Muscle layer of duodenum (tissue), 2 donors: ENCODE measurements at regions not wholly inside any gene's neighbourhood (a gene's known extent, or its start where the extent isn't known, plus 50 kb on each side); places are given as distances from the start of the nearest gene placed in this dataset.
A peak's percentile ranks its signal among the peaks of the same experiment; 100 is the strongest.
"Not testable (repeated sequence)": the region's sequence is repeated elsewhere in the genome, so short reads cannot be mapped to it uniquely, and the experiment has no call there.

Source experiments
- H3K27ac ChIP-seq: one replicate; pipeline ENCODE4 v1.7.0; 2013; ENCODE audit warnings: mild to moderate bottlenecking, low read length
- H3K27me3 ChIP-seq: one replicate; pipeline ENCODE4 v1.7.0; 2013; ENCODE audit warnings: low read depth, mild to moderate bottlenecking, control low read depth, low read length
- H3K36me3 ChIP-seq, 2 donors: one replicate each; pipeline ENCODE4 v1.7.0; 2013; ENCODE audit warnings: low read length in 2 of 2, control low read depth in 1 of 2, mild to moderate bottlenecking in 1 of 2; ENCODE audit not compliant: insufficient read depth in 2 of 2, control insufficient read depth in 1 of 2
- H3K4me1 ChIP-seq, 2 donors: one replicate each; pipeline ENCODE4 v1.7.0; 2013; ENCODE audit warnings: low read length in 2 of 2, mild to moderate bottlenecking in 2 of 2, control low read depth in 1 of 2, moderate library complexity in 1 of 2; ENCODE audit not compliant: insufficient read depth in 2 of 2, control insufficient read depth in 1 of 2
- H3K4me3 ChIP-seq, 2 donors: one replicate each; pipeline ENCODE4 v1.7.0; 2013; ENCODE audit warnings: low read length in 2 of 2, low read depth in 1 of 2, mild to moderate bottlenecking in 1 of 2
- H3K9me3 ChIP-seq, 2 donors: one replicate each; pipeline ENCODE4 v1.7.0; 2013; ENCODE audit warnings: low read length in 2 of 2, control low read depth in 1 of 2, mild to moderate bottlenecking in 1 of 2; ENCODE audit not compliant: control insufficient read depth in 1 of 2
- donor health status: healthy.

DNA sequence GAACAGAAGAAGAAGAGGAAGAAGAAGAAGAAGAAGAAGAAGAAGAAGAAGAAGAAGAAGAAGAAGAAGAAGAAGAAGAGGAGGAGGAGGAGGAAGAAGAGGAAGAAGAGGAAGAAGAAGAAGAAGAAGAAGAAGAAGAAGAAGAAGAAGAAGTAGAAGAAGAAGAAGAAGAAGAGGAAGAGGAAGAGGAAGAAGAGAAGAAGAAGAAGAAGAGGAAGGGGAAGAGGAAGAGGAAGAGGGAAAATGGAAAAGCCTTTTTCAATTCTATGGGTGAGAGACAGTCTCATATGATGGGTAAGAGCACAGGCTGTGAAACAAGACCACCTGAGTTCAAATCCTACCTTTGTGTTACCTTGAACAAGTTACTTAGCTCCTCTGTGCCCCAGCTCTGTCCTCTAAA, 111.9 kb upstream of the GRAMD1B start:
- H3K27ac ChIP-seq, H3K9me3 ChIP-seq, H3K27me3 ChIP-seq, H3K4me1 ChIP-seq, H3K36me3 ChIP-seq, H3K4me3 ChIP-seq: not testable (repeated sequence)

DNA sequence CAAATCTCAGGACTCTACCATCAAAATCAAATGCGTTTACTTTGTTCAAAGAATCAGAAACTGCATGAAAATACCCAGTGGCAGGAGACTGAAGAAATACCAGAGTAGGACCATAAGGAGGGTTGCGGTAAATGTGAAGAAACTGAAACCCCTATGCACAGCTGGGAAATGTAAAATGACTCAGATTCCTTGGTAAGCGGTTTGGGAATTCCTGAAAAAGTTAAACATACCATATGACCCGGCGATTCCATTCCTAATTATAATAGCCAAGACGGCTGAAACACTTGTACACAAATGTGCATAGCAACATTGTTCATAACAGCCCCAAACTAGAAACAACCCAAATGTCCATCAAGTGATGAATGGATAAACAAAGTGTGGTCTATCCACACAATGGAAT, 114.1 kb upstream of the GRAMD1B start:
- Histone ChIP-seq H3K4me1 (no peaks in the 10 kb centered on the region), H3K27ac (no peak overlapping the region), H3K4me3 (no peak overlapping the region), H3K36me3 (no peaks in the 10 kb centered on the region), H3K27me3 (no peaks in the 10 kb centered on the region), H3K9me3 (no peaks in the 10 kb centered on the region)

DNA sequence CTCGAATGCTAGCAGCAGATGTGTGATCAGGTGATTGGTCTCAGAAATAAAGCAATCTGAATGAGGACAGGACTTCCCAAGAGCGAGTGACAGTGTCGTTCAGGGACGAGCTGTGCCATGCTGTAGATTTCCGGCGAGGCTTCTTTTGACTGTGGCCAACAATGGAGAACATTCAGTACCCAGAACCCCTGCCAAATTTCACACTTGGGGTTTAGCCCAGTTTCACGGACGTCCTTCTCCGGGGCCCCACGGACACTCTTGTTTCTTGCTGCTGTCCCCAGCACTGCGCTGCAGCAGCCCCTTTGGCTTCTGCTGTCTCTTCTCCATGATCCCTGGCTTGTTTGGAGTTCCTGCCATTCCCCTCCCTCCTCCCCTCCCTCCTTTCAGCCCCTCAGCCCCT, 115.1 kb upstream of the GRAMD1B start:
- Histone ChIP-seq H3K27ac (no peak overlapping the region), H3K27me3 (no peaks in the 10 kb centered on the region), H3K4me1 (no peaks in the 10 kb centered on the region), H3K9me3 (no peaks in the 10 kb centered on the region), H3K36me3 (no peaks in the 10 kb centered on the region), H3K4me3 (no peak overlapping the region)

DNA sequence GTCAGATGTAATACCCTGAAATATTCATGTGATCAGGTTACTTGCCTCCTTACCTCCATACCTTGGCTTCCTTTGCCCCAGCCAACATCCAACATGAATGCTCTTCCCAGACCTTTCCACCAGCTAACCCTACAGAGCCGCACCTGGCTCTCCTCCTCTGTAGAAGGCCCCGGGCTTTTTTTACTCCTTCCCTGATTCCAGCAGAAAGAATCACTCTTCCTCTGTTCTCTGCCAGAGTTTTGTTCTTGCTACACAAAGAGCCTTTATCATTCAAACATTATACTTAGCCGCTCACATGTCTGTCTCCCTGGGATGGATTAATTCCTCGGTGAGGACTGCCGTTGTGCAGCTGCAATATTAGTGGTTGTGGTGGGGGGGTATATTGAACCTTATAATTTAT, 116.8 kb upstream of the GRAMD1B start:
- no peak overlapping the region for H3K4me3 ChIP-seq
- H3K27me3 ChIP-seq: no peaks in the 10 kb centered on the region
- no peak overlapping the region for H3K27ac ChIP-seq
- no peaks in the 10 kb centered on the region for H3K36me3 ChIP-seq
- H3K4me1 ChIP-seq: peaks cover 0 to 2% of the 10 kb centered on the region in 2 donors
- no peaks in the 10 kb centered on the region for H3K9me3 ChIP-seq

DNA sequence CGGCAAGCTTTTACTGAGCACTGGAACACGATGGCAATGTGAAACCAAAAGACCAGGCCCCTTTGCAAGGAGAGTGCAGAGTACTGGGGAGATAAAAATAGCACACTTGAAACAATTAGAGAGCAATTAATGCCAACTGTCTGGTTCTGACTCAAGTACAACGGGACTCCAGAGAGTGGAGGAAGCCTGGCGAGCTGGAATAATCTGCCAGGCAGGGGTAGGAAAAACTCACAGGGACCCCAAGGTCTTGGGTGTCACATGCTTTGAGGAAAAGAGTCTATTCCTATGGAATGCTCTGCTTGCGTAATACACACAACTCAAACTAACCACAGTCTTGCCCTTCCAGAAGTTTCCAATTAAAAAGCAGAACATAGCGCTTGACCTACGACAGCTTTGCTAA, 113.0 kb upstream of the CLMP start:
- Histone ChIP-seq H3K4me3 (peak overlapping the region in 1 of 2 donors; percentile 2), H3K9me3 (no peaks in the 10 kb centered on the region), H3K27me3 (no peaks in the 10 kb centered on the region), H3K27ac (no peak overlapping the region), H3K36me3 (no peaks in the 10 kb centered on the region), H3K4me1 (peaks cover 0 to 3% of the 10 kb centered on the region in 2 donors)

DNA sequence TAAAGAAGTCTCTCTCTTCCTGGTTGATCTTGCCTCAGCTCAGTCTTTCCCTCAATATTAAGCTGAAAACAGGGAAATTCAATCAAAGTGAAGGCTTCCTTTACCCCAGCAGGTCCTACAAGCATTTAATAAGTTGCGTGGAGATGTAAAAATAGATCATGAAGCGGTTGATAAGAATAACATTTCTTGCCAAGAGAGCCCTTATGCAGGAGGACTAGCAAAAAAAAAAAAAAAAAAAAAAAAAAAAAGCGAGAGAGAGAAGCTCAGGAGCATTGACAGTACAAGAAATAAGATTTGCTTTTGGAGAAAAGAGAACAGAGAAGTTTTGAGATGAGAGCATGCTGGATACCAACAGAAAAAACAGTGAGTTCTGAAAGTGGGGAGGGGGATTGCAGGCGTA, 112.2 kb upstream of the CLMP start:
- no peaks in the 10 kb centered on the region for H3K9me3 ChIP-seq
- H3K27ac ChIP-seq: no peak overlapping the region
- no peaks in the 10 kb centered on the region for H3K27me3 ChIP-seq
- no peak overlapping the region for H3K4me3 ChIP-seq
- no peaks in the 10 kb centered on the region for H3K36me3 ChIP-seq
- H3K4me1 ChIP-seq: peaks cover 0 to 3% of the 10 kb centered on the region in 2 donors

DNA sequence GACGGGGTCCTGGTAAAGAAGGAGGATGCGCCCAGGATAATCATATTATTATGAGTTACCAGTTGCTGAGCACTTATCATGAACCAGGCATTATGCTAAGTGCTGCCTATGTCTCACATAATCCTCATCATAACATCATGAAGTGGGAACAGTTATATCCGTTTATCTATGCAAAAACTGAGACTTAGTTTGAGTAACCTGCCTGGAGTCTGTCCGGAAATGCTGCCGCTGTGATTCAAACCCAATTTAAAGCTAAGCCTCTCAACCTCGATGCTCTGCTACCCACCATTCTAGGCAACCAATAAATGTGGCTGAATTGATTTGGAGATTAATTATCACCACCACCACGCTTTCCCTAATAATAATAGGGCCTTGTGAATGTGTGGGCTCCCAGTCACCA, 111.5 kb upstream of the CLMP start:
- Histone ChIP-seq H3K4me3 (no peak overlapping the region), H3K9me3 (no peaks in the 10 kb centered on the region), H3K27ac (no peak overlapping the region), H3K27me3 (no peaks in the 10 kb centered on the region), H3K4me1 (peaks cover 3 to 7% of the 10 kb centered on the region in 2 donors), H3K36me3 (no peaks in the 10 kb centered on the region)

DNA sequence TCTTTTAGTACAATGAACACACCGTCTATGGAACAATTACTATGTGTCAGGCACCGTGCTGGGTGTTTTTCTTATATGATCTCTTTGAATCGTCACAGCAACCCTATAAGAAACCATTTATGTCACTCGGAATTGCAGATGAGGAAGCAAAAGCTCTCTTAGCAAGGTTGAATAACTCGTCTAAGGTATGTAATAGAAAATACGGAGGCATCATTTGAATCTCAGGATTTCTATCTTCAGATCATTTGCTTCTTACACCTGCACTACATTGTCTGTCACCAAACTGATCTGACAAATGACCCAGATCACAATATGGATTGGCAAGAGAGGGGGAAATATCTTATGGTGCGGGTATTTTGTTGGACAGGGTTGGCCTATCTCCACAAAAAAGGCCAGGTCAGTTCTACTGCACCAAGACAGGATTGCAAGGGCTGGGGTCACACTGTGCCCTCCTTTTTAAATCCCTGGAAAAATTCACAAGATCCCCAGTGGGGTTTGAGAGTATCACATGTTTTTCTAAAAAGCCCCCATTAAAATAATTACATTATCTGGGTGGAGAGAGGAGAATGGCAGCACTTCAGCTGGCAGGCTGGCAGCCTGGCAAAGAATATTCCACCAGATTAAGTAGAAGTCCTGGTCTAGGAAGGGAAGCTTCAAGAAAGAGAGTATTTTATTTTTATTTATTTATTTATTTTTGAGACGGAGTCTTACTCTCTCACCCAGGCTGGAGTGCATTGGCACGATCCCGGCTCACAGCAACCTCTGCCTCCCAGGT, 110.7 kb upstream of the CLMP start:
- H3K36me3 ChIP-seq: no peaks in the 10 kb centered on the region
- H3K27me3 ChIP-seq: no peaks in the 10 kb centered on the region
- peaks cover 3 to 14% of the 10 kb centered on the region in 2 donors for H3K4me1 ChIP-seq
- no peak overlapping the region for H3K27ac ChIP-seq
- no peak overlapping the region for H3K4me3 ChIP-seq
- H3K9me3 ChIP-seq: no peaks in the 10 kb centered on the region

DNA sequence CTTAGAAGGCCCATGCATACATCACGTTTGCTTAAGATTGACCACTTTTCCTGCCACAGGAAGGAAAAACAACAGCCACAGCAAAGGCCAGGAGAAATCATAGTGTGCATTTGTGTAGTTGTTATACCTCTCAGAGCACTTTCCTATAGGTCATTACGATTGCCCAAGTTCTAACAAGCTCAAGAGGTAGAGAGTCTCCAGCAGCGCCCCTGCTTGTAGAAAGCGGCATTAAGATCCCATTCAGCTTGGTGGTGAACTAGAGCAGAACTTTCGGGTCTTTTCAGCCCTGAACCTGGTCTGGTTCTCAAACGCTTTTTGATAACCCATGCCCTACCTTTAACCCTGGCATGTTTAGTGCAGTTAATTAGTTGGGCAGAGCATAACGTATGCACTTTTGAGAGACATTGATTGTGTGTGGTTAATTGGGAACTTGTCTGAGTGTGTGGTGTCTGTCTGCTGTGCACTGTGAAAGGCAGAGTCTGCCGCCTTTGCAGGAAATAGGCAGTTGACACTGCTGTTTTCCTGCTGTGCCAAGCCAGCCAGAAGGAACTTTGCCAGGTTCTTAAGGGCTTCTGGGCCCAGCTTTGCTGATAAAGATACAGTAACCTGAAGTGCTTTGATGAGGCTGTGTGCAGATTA, 109.9 kb upstream of the CLMP start:
- H3K9me3 ChIP-seq: no peaks in the 10 kb centered on the region
- H3K4me1 ChIP-seq: peaks cover 3 to 14% of the 10 kb centered on the region in 2 donors
- no peak overlapping the region for H3K4me3 ChIP-seq
- H3K27me3 ChIP-seq: no peaks in the 10 kb centered on the region
- H3K36me3 ChIP-seq: no peaks in the 10 kb centered on the region
- no peak overlapping the region for H3K27ac ChIP-seq

DNA sequence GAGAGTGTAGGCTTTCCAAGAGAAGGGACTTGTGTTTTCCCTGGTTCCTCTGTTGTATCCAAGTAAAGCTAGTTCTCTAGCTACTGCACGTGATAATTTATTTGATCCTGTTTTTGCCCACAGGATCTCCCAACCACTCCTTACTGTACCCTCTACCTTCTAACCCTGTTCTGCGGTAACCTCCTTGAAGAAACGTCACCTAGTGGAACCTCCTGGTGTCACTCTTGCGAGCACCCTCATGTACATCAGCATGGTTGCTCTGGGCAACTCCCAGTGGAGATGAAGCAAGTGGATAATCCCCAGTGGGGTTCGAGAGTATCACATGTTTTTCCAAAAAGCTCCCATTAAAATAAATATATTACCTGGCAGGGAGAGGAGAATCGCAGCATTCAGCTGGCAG, 108.9 kb upstream of the CLMP start:
- Histone ChIP-seq H3K4me1 (peaks cover 3 to 14% of the 10 kb centered on the region in 2 donors), H3K4me3 (no peak overlapping the region), H3K9me3 (no peaks in the 10 kb centered on the region), H3K27me3 (no peaks in the 10 kb centered on the region), H3K27ac (no peak overlapping the region), H3K36me3 (no peaks in the 10 kb centered on the region)

DNA sequence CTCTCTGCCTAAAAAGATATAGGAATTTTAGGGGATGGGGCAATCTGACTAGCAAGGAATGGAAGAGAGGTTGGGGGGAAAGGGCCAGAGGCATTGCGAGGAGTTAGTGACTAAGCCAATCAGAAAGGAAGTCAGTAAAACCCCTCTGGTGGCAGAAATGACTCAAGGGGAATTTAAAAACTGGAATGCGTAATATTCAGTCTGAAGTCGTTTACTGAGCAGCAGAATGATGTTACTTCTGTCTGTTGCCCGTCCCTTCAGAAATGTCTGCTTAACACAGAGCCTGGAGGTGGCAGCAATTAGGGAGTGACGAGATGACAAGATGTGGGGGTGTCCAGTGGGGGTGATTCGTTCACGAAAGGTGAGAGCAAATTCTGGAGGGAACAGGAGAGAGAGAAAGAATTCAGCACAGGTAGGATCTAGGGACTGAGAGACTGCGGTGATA, 107.7 kb upstream of the CLMP start:
- no peaks in the 10 kb centered on the region for H3K36me3 ChIP-seq
- H3K27ac ChIP-seq: no peak overlapping the region
- H3K4me3 ChIP-seq: no peak overlapping the region
- no peaks in the 10 kb centered on the region for H3K27me3 ChIP-seq
- no peaks in the 10 kb centered on the region for H3K9me3 ChIP-seq
- peaks cover 0 to 14% of the 10 kb centered on the region in 2 donors for H3K4me1 ChIP-seq
